Gastroesophageal sphincter (tissue), 4 donors: ENCODE measurements at regions not wholly inside any gene's neighbourhood (a gene's known extent, or its start where the extent isn't known, plus 50 kb on each side); places are given as distances from the start of the nearest gene placed in this dataset.

Experiments
- ATAC-seq: fragments of 150-250 bp; one replicate; pipeline ENCODE4 v1.9.1; 2016; ENCODE audit warnings: mild to moderate bottlenecking, moderate library complexity
- H3K27ac ChIP-seq, 4 donors: fragments of 200-600 bp; sonication (generic) in 3 of 4; 1 replicate in 3 of 4; 2 replicates in 1 of 4; pipeline ENCODE4 v1.5.1; 2016 to 2019
- H3K27me3 ChIP-seq: fragments of 200-600 bp; sonication (generic); one replicate; pipeline ENCODE4 v1.5.1; 2019
- H3K36me3 ChIP-seq, 2 donors: fragments of 200-600 bp; sonication (generic); one replicate each; pipeline ENCODE4 v1.5.1; 2019; ENCODE audit warnings: control low read depth in 1 of 2
- H3K4me1 ChIP-seq, 3 donors: fragments of 200-600 bp; sonication (generic); 1 replicate in 2 of 3; 2 replicates in 1 of 3; pipeline ENCODE4 v1.5.1; 2016 to 2019; ENCODE audit warnings: control low read depth in 2 of 3
- H3K4me3 ChIP-seq, 2 donors: fragments of 200-600 bp; sonication (generic); one replicate each; pipeline ENCODE4 v1.5.1; 2019; ENCODE audit warnings: mild to moderate bottlenecking in 1 of 2, moderate library complexity in 1 of 2
- H3K9me3 ChIP-seq, 3 donors: fragments of 200-600 bp; sonication (generic); one replicate each; pipeline ENCODE4 v1.5.1; 2017 to 2019; ENCODE audit warnings: control low read depth in 2 of 3
- CTCF ChIP-seq, 4 experiments: fragments of 200-600 bp in 2 of 4; fragments of 450-650 bp in 2 of 4; sonication (generic) in 1 of 4; IDR thresholded peaks; one replicate each; pipeline ENCODE4 v1.5.1; 2017 to 2019; ENCODE audit warnings: antibody characterized with exemption in 4 of 4, mild to moderate bottlenecking in 2 of 4, moderate library complexity in 2 of 4
- EP300 ChIP-seq: sonication (generic); formaldehyde crosslinking; IDR thresholded peaks from one replicate; pipeline ENCODE4 v1.6.1; 2017; ENCODE audit warnings: antibody characterized with exemption, mild to moderate bottlenecking
- POLR2A ChIP-seq, 2 donors: fragments of 450-650 bp; IDR thresholded peaks; one replicate each; pipeline ENCODE4 v1.6.1; 2017; ENCODE audit warnings: antibody characterized with exemption in 2 of 2, mild to moderate bottlenecking in 2 of 2, moderate library complexity in 1 of 2
- POLR2AphosphoS5 ChIP-seq: sonication (generic); formaldehyde crosslinking; IDR thresholded peaks from one replicate; pipeline ENCODE4 v1.6.1; 2017; ENCODE audit warnings: antibody characterized with exemption
- WGBS, 2 donors: methylation state at CpG; one replicate each; pipeline ENCODE4 v1.1.5; 2018; ENCODE audit warnings: low coverage in 1 of 2; 5-methylcytosine and 5-hydroxymethylcytosine counted together

GRCh38 chr2:100192300-100192699 lies 49.9 kb upstream of the AFF3 start:
- ATAC-seq, result no peak
- no peak overlapping the region for H3K4me3 ChIP-seq
- WGBS, 2 donors, result 91 to 100% methylated on average over 1 to 3 of the region's 3 CpGs
- peaks cover 0 to 25% (median 6%) of the 10 kb centered on the region in 3 donors for H3K4me1 ChIP-seq
- TF ChIP-seq POLR2AphosphoS5 (no peak), CTCF (IDR thresholded peaks at IDR 0.05) (no peak), POLR2A (IDR thresholded peaks at IDR 0.05) (no peak), EP300 (no peak)
- H3K9me3 ChIP-seq, result no peaks in the 10 kb centered on the region
- peak overlapping the region in 1 of 4 donors; percentile 58 for H3K27ac ChIP-seq
- no peaks in the 10 kb centered on the region for H3K27me3 ChIP-seq
- H3K36me3 ChIP-seq, result no peaks in the 10 kb centered on the region
